Activated CD8-positive, alpha-beta T cell treated with anti-CD3 and anti-CD28 coated beads for 36 hours (primary cell): ENCODE measurements at regions not wholly inside any gene's neighbourhood (a gene's known extent, or its start where the extent isn't known, plus 50 kb on each side); places are given as distances from the start of the nearest gene placed in this dataset.

ENCODE experiments used
- ATAC-seq: fragments of 200-7000 bp; cut with Tn5 transposase; one replicate; pipeline ENCODE4 v1.10.0; 2021; ENCODE audit warnings: mild to moderate bottlenecking, moderate library complexity
- CTCF ChIA-PET: fragments of 350-600 bp; sonication (Branson Sonifier 250); formaldehyde crosslinking; loops from one replicate; lab custom pipeline; 2021; ENCODE audit warnings: antibody characterized with exemption; lab: Charles Lee
- POLR2A ChIA-PET: fragments of 350-600 bp; sonication (Branson Sonifier 250); formaldehyde crosslinking; loops from one replicate; lab custom pipeline; 2021; ENCODE audit warnings: antibody characterized with exemption; lab: Charles Lee
- DNase-seq: peaks from one replicate; pipeline ENCODE4 v3.0.0-alpha.2; 2020
- H3K27ac Mint-ChIP-seq: one replicate; pipeline ENCODE4 v1.8.0; 2021; ENCODE audit warnings: mild to moderate bottlenecking, mixed read lengths
- H3K27me3 Mint-ChIP-seq: one replicate; pipeline ENCODE4 v1.8.0; 2021; ENCODE audit warnings: mixed read lengths
- H3K36me3 Mint-ChIP-seq: one replicate; pipeline ENCODE4 v1.8.0; 2021; ENCODE audit warnings: low read depth, mixed read lengths
- H3K4me1 Mint-ChIP-seq: one replicate; pipeline ENCODE4 v1.8.0; 2021; ENCODE audit warnings: low read depth, mixed read lengths
- H3K4me3 Mint-ChIP-seq: one replicate; pipeline ENCODE4 v1.8.0; 2021; ENCODE audit warnings: mild to moderate bottlenecking, moderate library complexity, mixed read lengths
- H3K9me3 Mint-ChIP-seq: one replicate; pipeline ENCODE4 v1.8.0; 2021; ENCODE audit warnings: mixed read lengths
- intact Hi-C: fragments of 100-400 bp; cut with micrococcal nuclease; formaldehyde crosslinking; loops from one replicate; pipeline ENCODE4 v1.10.0; 2022
- TF ChIP-seq, protein P1 (sequence below): fragments of 200-600 bp; IDR thresholded peaks from one replicate; pipeline ENCODE4 v1.8.0; 2022; ENCODE audit warnings: antibody characterized with exemption, mild to moderate bottlenecking

DNA sequence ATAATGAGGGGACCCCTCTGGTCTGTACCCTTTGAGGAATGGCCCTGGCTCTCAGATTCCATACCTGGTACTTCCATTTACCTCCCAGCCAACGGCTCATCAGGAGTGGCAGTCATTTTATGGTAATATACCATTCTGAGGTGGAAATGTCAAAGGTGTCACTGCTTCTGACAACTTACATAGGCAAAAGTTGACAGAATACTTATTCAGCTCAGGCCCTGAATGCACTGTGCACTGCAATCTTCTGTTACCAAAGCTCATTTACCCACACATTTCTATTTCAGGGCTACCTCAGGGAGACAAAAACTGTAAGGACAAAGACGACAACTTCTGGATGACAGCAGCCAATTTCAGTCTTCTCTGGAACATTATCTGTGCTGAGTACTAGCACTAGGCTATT is 212.2 kb upstream of the TMEM260 start:
- Mint-ChIP-seq H3K4me3 (no peak overlapping the region), H3K4me1 (no peaks in the 10 kb centered on the region), H3K27me3 (peaks cover 2% of the 10 kb centered on the region), H3K36me3 (peaks cover 6% of the 10 kb centered on the region), H3K9me3 (peaks cover 11% of the 10 kb centered on the region), H3K27ac (no peak overlapping the region)
- TF ChIP-seq, protein P1, sequence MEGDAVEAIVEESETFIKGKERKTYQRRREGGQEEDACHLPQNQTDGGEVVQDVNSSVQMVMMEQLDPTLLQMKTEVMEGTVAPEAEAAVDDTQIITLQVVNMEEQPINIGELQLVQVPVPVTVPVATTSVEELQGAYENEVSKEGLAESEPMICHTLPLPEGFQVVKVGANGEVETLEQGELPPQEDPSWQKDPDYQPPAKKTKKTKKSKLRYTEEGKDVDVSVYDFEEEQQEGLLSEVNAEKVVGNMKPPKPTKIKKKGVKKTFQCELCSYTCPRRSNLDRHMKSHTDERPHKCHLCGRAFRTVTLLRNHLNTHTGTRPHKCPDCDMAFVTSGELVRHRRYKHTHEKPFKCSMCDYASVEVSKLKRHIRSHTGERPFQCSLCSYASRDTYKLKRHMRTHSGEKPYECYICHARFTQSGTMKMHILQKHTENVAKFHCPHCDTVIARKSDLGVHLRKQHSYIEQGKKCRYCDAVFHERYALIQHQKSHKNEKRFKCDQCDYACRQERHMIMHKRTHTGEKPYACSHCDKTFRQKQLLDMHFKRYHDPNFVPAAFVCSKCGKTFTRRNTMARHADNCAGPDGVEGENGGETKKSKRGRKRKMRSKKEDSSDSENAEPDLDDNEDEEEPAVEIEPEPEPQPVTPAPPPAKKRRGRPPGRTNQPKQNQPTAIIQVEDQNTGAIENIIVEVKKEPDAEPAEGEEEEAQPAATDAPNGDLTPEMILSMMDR: no peak
- DNase-seq (no peak), ATAC-seq (no peak)
- CTCF ChIA-PET: interaction anchor here (1.0 to 1.8 kb wide), 2 partner anchors 20 to 27 kb away, joined by 3 to 8 read pairs; no protein-coding TSS in a partner anchor
- POLR2A ChIA-PET: no interaction called here
- intact Hi-C loops: no loop called here

DNA sequence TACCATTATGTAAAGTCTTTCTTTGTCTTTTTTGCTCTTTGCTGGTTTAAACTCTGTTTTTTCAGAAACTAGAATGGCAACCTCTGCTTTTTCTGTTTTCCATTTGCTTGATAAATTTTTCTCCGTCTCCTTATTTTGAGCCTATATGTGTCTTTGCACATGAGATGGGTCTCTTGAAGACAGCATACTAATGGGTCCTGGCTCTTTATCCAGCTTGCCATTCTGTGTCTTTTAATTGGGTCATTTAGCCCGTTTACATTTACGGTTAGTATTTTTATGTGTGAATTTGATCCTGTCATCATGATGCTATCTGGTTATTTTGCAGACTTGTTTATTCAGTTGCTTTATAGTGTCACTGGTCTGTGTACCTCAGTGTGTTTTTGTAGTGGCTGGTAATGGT is 207.9 kb upstream of the TMEM260 start:
- ATAC-seq: no peak
- intact Hi-C loops: no loop called here
- Mint-ChIP-seq H3K27ac (no peak overlapping the region), H3K27me3 (peaks cover 2% of the 10 kb centered on the region), H3K4me3 (no peak overlapping the region), H3K4me1 (no peaks in the 10 kb centered on the region), H3K36me3 (peaks cover 11% of the 10 kb centered on the region), H3K9me3 (peaks cover 18% of the 10 kb centered on the region)
- no peak for DNase-seq
- ChIA-PET CTCF (no interaction called here), POLR2A (interaction anchor here (1.1 kb wide), 1 partner anchor 14 kb away, joined by 3 read pairs; no protein-coding TSS in a partner anchor)
- TF ChIP-seq, protein P1: no peak

DNA sequence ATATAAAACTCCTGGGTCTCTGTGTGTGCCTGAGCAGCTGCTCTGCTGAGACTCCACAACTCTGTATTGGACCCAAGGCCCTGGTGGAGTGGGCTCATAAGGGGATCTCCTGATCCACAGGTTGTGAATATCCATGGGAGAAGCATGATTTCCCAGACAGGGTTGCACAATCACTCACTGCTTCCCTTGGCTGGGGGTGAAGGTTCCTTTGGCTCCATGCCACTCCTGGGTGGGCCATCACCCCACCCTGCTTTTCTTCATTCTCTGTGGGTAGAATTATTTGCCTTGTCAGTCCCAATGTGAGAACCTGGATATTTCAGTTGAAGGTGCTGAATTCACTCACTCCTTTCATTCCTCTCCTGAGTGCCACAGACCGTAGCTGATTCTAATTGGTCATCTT is 205.2 kb upstream of the TMEM260 start:
- Mint-ChIP-seq H3K27ac (no peak overlapping the region), H3K9me3 (peaks cover 18% of the 10 kb centered on the region), H3K4me3 (no peak overlapping the region), H3K36me3 (peaks cover 11% of the 10 kb centered on the region), H3K27me3 (peaks cover 2% of the 10 kb centered on the region), H3K4me1 (no peaks in the 10 kb centered on the region)
- intact Hi-C loops: no loop called here
- POLR2A ChIA-PET: no interaction called here
- DNase-seq (no peak), ATAC-seq (no peak)
- CTCF ChIA-PET: no interaction called here
- TF ChIP-seq, protein P1: no peak

DNA sequence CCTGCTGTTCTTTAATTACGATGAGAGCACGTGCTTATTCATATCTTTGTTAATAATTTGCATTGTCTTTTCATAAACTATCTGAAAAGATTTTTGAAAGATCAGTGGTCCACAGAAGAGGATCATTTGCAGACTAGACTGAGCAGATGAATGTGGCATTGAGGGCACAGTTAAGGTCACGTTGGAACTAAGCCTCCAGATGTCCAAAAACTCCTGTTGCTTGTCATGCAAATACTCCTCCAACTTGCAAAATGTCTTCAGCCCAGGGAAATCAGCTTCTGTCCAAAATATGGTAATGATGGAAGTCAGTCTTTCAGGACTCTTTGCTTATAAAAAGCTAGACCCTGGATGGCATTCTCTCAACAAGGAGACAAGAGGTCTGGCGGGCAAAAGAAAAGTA is 201.6 kb upstream of the TMEM260 start:
- H3K36me3 Mint-ChIP-seq: peaks cover under 1% of the 10 kb centered on the region
- TF ChIP-seq, protein P1: no peak
- H3K27ac Mint-ChIP-seq: no peak overlapping the region
- DNase-seq: no peak
- no peak for ATAC-seq
- no peaks in the 10 kb centered on the region for H3K4me1 Mint-ChIP-seq
- H3K4me3 Mint-ChIP-seq: no peak overlapping the region
- CTCF ChIA-PET: no interaction called here
- intact Hi-C loops: no loop called here
- H3K27me3 Mint-ChIP-seq: no peaks in the 10 kb centered on the region
- POLR2A ChIA-PET: no interaction called here
- H3K9me3 Mint-ChIP-seq: peaks cover 1% of the 10 kb centered on the region

DNA sequence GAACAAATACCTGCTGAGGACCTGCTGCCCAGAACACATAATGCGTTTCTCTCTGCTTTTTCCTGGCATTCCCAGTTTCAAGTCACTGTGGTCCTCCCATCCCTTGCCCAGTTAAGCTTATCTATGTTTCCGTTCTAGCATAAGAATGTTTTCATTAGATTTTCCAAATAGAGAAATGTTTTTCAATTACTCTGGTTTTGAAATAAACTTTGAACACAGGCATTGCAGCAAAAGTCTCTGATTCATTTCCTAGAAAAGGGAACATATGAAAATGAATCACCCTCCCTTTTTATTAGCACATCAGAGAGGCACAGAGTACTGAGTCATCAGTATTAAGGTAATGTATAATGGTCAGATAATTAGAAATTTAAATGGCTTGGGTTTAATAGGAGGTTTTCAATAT is 201.1 kb upstream of the TMEM260 start:
- intact Hi-C loops: no loop called here
- TF ChIP-seq, protein P1: no peak
- H3K36me3 Mint-ChIP-seq: no peaks in the 10 kb centered on the region
- no peak overlapping the region for H3K27ac Mint-ChIP-seq
- H3K4me1 Mint-ChIP-seq: no peaks in the 10 kb centered on the region
- ChIA-PET POLR2A (no interaction called here), CTCF (no interaction called here)
- ATAC-seq (no peak), DNase-seq (no peak)
- no peaks in the 10 kb centered on the region for H3K9me3 Mint-ChIP-seq
- no peaks in the 10 kb centered on the region for H3K27me3 Mint-ChIP-seq
- H3K4me3 Mint-ChIP-seq: no peak overlapping the region
